Vagina (tissue), 2 donors: ENCODE measurements at regions not wholly inside any gene's neighbourhood (a gene's known extent, or its start where the extent isn't known, plus 50 kb on each side); places are given as distances from the start of the nearest gene placed in this dataset.

Experiments used
- DNase-seq, 2 donors: peaks; one replicate each; pipeline ENCODE4 v3.0.0-alpha.2; 2017; ENCODE audit errors: extremely low spot score in 2 of 2
- H3K27ac ChIP-seq: fragments of 200-600 bp; sonication (generic); one replicate; pipeline ENCODE4 v1.5.1; 2019
- H3K27me3 ChIP-seq: fragments of 200-600 bp; sonication (generic); one replicate; pipeline ENCODE4 v1.5.1; 2019
- H3K36me3 ChIP-seq, 2 donors: fragments of 200-600 bp; sonication (generic); one replicate each; pipeline ENCODE4 v1.5.1; 2017 to 2019
- H3K4me1 ChIP-seq: fragments of 200-600 bp; sonication (generic); one replicate; pipeline ENCODE4 v1.5.1; 2019
- H3K4me3 ChIP-seq, 2 donors: fragments of 200-600 bp; sonication (generic); 1 replicate in 1 of 2; 2 replicates in 1 of 2; pipeline ENCODE4 v1.5.1; 2016 to 2019
- H3K9me3 ChIP-seq: fragments of 200-600 bp; sonication (generic); one replicate; pipeline ENCODE4 v1.5.1; 2019
- POLR2A ChIP-seq, 2 donors: fragments of 450-650 bp; IDR thresholded peaks; one replicate each; pipeline ENCODE4 v1.6.1; 2017; ENCODE audit warnings: antibody characterized with exemption in 2 of 2, mild to moderate bottlenecking in 2 of 2, moderate library complexity in 2 of 2
- POLR2AphosphoS5 ChIP-seq, 2 donors: sonication (generic); formaldehyde crosslinking; IDR thresholded peaks; one replicate each; pipeline ENCODE4 v1.9.0; 2017; ENCODE audit warnings: antibody characterized with exemption in 2 of 2, mild to moderate bottlenecking in 2 of 2, low read depth in 1 of 2; ENCODE audit not compliant: insufficient read depth in 1 of 2
- intact Hi-C: fragments of 100-400 bp; cut with DNase I; formaldehyde crosslinking; loops from one replicate; pipeline ENCODE4 v1.15.1; 2023
- TF ChIP-seq, protein P1 (sequence below), 3 experiments: fragments of 450-650 bp in 2 of 3; fragments of 200-600 bp in 1 of 3; sonication (generic) in 1 of 3; IDR thresholded peaks; one replicate each; pipeline ENCODE4 v1.5.1; 2017 to 2019; ENCODE audit warnings: antibody characterized with exemption in 3 of 3, mild to moderate bottlenecking in 2 of 3, moderate library complexity in 2 of 3

DNA sequence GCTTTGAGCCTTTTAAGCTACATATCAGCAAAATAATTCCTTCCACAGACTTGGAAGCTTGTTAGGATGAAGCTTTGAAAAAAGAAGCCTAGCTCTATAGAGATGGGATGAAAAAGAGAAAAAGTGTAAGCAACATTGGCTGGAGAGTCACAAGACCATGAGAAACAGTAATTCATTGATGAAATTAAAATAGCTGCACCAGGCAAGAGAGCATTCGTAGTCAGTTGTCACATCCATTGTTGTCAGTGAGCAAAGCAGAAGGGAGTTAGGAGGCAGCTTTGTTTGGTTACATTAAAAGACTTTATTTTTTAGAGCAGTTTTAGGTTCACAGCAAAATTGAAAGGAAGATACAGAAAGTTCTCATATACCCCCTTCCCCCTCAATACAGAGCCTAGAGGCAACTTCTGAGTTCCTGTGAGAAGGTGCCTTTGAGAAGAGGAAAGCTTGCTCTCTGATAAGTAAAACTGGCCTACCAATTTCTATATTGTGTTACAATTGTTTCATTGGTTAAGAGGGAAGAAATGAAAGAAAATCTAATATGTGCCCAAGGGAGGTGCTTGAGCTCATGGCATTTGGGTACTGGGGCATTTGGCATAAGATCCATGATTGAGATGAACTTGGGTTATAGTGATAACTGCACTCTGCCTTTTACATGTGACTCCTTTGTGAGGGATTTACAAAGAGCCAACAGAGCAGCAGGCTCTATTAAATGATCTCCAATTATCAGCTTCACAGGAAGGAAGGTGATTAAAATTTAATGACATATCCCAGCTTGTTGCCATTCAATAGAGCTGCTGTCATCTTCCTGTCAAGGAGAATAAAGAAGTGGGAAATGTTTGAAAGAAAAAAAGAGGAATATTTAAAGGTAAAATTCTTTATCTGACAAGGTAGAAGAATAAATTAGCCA is 361.3 kb upstream of the TMTC1 start:
- TF ChIP-seq POLR2AphosphoS5 (IDR thresholded peaks at IDR 0.05; ENCODE audit: insufficient read depth in 1 of 2, low read depth in 1 of 2): no peak
- TF ChIP-seq, protein P1, sequence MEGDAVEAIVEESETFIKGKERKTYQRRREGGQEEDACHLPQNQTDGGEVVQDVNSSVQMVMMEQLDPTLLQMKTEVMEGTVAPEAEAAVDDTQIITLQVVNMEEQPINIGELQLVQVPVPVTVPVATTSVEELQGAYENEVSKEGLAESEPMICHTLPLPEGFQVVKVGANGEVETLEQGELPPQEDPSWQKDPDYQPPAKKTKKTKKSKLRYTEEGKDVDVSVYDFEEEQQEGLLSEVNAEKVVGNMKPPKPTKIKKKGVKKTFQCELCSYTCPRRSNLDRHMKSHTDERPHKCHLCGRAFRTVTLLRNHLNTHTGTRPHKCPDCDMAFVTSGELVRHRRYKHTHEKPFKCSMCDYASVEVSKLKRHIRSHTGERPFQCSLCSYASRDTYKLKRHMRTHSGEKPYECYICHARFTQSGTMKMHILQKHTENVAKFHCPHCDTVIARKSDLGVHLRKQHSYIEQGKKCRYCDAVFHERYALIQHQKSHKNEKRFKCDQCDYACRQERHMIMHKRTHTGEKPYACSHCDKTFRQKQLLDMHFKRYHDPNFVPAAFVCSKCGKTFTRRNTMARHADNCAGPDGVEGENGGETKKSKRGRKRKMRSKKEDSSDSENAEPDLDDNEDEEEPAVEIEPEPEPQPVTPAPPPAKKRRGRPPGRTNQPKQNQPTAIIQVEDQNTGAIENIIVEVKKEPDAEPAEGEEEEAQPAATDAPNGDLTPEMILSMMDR (IDR thresholded peaks at IDR 0.05): no peak
- no peak for TF ChIP-seq POLR2A (IDR thresholded peaks at IDR 0.05)
- no peaks in the 10 kb centered on the region for H3K27me3 ChIP-seq
- H3K4me1 ChIP-seq: no peaks in the 10 kb centered on the region
- H3K36me3 ChIP-seq: no peaks in the 10 kb centered on the region
- no peak overlapping the region for H3K4me3 ChIP-seq
- no peak overlapping the region for H3K27ac ChIP-seq
- intact Hi-C loops: no loop called here
- DNase-seq: no peak
- H3K9me3 ChIP-seq: no peaks in the 10 kb centered on the region

DNA sequence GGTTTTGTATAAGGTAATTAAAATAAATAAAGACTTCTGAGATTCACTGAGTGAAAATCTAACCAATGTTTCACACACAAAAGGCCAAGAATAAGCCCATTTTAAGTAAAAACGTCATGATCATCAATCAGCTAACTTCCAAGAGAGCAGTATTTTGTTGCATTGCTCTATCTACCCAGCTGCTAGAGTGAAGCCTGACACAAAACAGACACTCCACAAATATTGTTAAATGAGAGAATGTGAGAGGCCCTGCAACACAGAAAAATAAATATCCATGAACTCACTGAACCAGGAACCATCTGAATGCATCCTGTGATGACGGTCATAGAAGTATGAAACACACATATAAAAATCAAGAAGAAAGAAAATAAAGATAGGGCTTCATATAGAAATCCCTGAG is 358.6 kb upstream of the TMTC1 start:
- Histone ChIP-seq H3K9me3 (no peaks in the 10 kb centered on the region), H3K27me3 (no peaks in the 10 kb centered on the region), H3K4me3 (no peak overlapping the region), H3K27ac (no peak overlapping the region), H3K36me3 (no peaks in the 10 kb centered on the region), H3K4me1 (no peaks in the 10 kb centered on the region)
- no peak for TF ChIP-seq POLR2AphosphoS5 (IDR thresholded peaks at IDR 0.05; ENCODE audit: insufficient read depth in 1 of 2, low read depth in 1 of 2)
- no peak for TF ChIP-seq POLR2A (IDR thresholded peaks at IDR 0.05)
- TF ChIP-seq, protein P1 (IDR thresholded peaks at IDR 0.05): no peak
- intact Hi-C loops: no loop called here
- DNase-seq: no peak

DNA sequence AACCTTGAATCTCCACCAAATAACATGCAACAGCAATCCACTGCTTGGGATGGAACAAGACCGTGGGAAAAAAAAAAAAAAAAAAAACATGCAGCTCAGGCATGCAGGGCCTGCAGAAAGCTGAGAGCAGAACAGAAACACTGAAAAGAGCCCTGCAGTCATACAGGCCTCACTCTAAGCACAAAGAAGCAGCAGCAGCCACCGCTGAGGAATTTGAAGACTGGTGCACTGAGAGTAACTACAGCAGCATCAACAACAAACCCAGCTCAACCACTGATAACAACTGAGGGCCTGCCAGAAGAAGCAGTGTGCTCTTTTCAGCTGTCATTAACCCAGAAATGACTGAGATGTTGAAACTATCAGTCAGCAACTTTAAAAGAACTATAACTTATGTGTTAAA is 354.7 kb upstream of the TMTC1 start:
- intact Hi-C loops: no loop called here
- no peaks in the 10 kb centered on the region for H3K27me3 ChIP-seq

DNA sequence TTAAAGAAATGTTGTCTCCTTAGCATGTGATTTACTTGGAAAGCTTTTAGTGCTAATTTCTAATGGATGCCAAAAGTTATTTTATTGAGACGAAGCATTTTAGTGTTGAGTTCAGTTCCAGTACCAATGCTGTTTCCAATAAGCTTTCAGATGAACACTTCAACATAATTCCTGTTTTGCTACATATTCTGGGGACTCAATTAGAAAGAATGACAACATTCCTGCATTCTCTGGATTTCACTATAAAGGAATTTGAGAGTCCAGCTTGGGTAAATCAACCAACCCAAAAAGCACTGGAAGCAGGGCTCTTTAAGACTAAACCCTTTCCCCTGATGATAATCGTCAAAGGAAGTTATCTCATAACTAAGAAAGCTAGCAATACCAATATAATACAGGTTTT is 353.0 kb upstream of the TMTC1 start:
- Histone ChIP-seq H3K4me1 (no peaks in the 10 kb centered on the region), H3K27ac (no peak overlapping the region), H3K27me3 (no peaks in the 10 kb centered on the region), H3K36me3 (no peaks in the 10 kb centered on the region), H3K9me3 (no peaks in the 10 kb centered on the region), H3K4me3 (no peak overlapping the region)
- DNase-seq: no peak
- intact Hi-C loops: no loop called here
- peak in 1 of 2 donors; percentile 16 for TF ChIP-seq POLR2AphosphoS5 (IDR thresholded peaks at IDR 0.05; ENCODE audit: insufficient read depth in 1 of 2, low read depth in 1 of 2)
- TF ChIP-seq, protein P1 (IDR thresholded peaks at IDR 0.05): no peak

More for the DNA sequence above, 354.7 kb upstream of the TMTC1 start:
- no peaks in the 10 kb centered on the region for H3K36me3 ChIP-seq
- no peaks in the 10 kb centered on the region for H3K4me1 ChIP-seq
- H3K4me3 ChIP-seq: no peak overlapping the region
- TF ChIP-seq, protein P1 (IDR thresholded peaks at IDR 0.05): no peak
- TF ChIP-seq POLR2A (IDR thresholded peaks at IDR 0.05) (no peak), POLR2AphosphoS5 (IDR thresholded peaks at IDR 0.05; ENCODE audit: insufficient read depth in 1 of 2, low read depth in 1 of 2) (no peak)
- H3K9me3 ChIP-seq: no peaks in the 10 kb centered on the region
- no peak for DNase-seq
- H3K27ac ChIP-seq: no peak overlapping the region

DNA sequence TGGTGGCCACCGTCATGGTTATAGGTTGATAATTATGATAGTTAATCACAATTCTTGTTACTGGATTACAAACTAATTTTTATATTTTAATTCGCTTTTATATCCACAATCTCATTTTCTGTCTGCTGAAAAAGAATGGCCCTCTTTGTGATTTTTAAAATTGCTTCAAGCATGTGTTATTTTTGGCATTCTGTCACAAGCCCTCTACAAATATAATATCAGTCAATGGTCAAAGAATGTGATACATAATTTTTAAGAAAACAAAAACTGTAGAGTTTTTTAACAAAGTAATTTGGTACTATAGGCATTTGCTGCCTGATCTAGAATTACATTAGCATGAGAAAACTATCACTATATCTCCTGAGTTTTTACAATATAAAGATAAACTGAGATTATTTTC is 352.0 kb upstream of the TMTC1 start:
- no peaks in the 10 kb centered on the region for H3K27me3 ChIP-seq
- H3K27ac ChIP-seq: no peak overlapping the region
- no peaks in the 10 kb centered on the region for H3K4me1 ChIP-seq
- intact Hi-C loops: no loop called here
- H3K4me3 ChIP-seq: no peak overlapping the region
- TF ChIP-seq, protein P1 (IDR thresholded peaks at IDR 0.05): no peak
- TF ChIP-seq POLR2AphosphoS5 (IDR thresholded peaks at IDR 0.05; ENCODE audit: insufficient read depth in 1 of 2, low read depth in 1 of 2): no peak
- no peak for TF ChIP-seq POLR2A (IDR thresholded peaks at IDR 0.05)
- no peak for DNase-seq
- no peaks in the 10 kb centered on the region for H3K9me3 ChIP-seq
- no peaks in the 10 kb centered on the region for H3K36me3 ChIP-seq
